ENCODE measurements at regions not wholly inside any gene's neighbourhood (a gene's known extent, or its start where the extent isn't known, plus 50 kb on each side); places are given as distances from the start of the nearest gene placed in this dataset.

- no peak for DNase-seq (ENCODE audit: low spot score)
These were observed 95.7 kb downstream of the VAPA start for GRCh38 chr18:10009321-10010144.

- DNase-seq (ENCODE audit: low spot score), result no peak
These were observed 96.8 kb downstream of the VAPA start for GRCh38 chr18:10010611-10011015.

DNA sequence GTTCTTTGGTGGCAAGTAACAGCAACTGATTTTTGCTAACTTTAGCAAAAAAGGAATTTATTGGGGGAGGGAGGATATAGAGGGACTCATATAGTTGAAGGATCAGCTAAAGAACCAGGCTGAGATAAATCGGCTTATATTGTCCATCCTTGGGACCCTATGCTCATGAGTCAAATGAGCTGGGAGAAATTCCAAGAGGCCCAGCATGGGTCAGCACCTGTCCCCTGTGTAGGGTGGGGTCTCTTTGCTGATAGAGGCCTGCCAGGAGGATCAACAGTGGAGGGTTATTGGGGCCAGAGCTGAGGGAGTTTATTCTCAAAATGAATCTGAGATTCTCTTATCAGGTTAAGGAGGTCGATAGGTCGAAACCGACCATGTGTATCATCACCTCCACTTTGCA is 97.2 kb downstream of the VAPA start:
- no peak for DNase-seq (ENCODE audit: low spot score)

DNA sequence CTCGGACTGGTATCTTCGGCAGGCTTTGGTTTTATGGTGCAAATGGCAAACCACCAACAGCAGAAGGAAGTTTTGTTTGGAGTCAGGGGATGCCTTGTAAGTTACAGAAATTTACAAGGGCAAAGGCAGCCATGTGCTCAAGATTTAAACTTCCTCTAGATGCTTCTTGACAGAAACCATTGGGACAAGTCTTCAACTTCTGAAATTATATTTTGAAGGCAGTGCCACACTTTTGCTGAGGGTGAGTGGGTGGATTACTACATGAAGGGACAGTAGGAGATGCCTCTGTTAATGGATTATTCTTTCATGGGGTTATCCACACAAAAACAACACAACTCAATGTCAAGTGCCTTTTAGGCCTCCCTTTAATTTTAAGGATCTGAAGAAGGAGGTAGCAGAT is 97.9 kb downstream of the VAPA start:
- no peak for DNase-seq (ENCODE audit: low spot score)

DNA sequence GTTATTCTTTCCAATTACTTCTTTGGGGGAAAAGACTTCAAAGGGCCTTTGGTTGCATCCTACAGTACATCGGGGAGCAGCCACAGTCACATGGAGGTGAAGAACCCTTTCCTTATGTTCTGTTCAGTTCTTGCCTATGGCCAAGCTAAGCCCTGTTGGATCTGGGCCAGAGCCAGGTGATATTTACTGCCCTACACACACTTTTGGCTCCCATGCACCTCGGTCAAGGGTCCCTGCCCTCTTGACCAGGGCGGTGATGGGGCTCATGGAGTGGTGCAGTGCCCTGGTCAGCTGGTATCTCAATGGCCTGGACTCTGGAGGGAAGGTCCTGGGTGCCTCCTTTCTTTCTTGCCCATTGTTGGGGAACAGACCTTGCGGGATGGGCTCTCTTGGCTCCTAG is 98.7 kb downstream of the VAPA start:
- no peak for DNase-seq (ENCODE audit: low spot score)

GRCh38 chr18:10013621-10014543 is 100.1 kb downstream of the VAPA start:
- DNase-seq (ENCODE audit: low spot score), result no peak

DNA sequence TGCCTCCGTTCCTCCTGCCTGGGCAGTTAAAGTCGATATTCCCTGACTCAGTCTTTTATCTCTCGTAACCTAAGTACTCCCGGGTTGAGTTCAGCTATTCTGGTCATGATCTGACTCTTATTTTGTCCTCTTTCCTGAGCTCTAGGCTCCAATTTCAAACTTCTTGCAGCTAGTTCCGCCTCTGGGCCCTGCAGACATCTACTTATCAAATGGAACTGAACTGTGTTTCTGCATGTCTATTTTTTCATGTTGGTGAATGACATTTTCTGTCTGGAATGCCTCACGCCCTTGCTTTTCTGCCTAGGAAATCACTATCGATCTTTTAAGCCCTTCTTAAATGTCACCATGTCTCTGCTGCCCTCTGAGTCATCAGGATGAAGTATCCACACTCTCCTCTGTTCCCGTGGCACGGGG is 101.5 kb downstream of the VAPA start:
- DNase-seq (ENCODE audit: low spot score), result no peak

DNA sequence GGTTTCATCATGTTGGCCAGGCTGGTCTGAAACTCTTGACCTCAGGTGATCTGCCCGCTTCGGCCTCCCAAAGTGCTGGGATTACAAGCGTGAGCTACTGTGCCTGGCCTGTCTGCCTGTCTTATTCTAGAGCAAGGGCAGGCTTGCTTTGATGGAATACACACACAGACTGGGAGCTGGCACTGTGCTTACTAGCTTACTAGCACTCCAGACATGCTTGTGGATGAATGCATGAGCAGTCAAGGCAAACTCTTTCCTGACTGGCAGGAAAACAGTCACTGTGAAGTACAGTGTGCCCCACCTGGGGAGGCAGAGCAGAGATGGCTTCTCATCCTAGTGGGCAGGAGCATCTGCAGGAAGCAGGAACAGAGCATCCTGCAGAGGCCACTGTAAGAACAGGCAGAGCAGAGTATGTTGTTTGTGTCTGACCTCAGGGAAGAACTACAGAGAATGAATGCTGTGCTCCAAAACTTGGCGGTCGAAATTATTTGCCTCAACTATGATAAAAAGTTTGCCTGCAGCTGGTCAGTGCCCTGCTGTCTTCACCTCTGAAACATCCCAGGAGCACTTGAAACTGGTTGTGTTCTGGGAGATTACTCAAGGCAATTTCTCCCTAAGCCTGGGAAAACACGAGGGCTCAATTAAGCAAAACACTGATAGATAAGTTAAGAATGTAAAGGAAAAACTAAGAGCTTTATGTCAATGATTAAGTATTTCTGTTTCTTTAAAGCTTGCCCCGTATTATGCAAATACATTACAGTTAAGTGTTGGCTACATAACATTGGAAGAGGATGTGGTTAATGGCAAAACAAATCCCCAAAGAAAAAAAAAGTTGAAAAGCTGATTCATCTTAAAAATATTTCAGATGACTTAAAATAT is 102.4 kb downstream of the VAPA start:
- DNase-seq (ENCODE audit: low spot score), result peak; percentile 18

GRCh38 chr18:10017043-10017442 is 103.2 kb downstream of the VAPA start:
- DNase-seq (ENCODE audit: low spot score), result no peak

DNA sequence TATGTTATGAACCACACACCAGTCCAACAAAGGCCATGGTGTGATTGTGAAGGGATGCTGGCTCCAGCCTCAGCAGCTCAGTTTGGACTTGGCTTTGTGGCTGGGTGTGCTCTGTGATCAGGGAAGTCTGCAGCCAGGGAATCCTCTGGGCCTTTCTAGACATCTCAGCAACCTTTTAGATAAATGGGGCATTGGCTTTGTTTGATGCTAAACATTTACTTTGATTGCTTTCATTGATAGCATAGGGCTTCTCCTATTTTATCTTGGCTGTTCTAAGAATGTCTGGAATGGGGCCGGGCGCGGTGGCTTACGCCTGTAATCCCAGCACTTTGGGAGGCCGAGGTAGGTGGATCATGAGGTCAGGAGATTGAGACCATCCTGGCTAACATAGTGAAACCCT is 104.5 kb downstream of the VAPA start:
- no peak for DNase-seq (ENCODE audit: low spot score)

GRCh38 chr18:10020171-10020570 is 106.4 kb downstream of the VAPA start:
- no peak for DNase-seq (ENCODE audit: low spot score)

GRCh38 chr18:10022365-10022764 is 108.5 kb downstream of the VAPA start:
- no peak for DNase-seq (ENCODE audit: low spot score)

GRCh38 chr18:10023853-10024570 is 110.2 kb downstream of the VAPA start:
- no peak for DNase-seq (ENCODE audit: low spot score)

GRCh38 chr18:10025711-10026670 is 112.2 kb downstream of the VAPA start:
- no peak for DNase-seq (ENCODE audit: low spot score)

DNA sequence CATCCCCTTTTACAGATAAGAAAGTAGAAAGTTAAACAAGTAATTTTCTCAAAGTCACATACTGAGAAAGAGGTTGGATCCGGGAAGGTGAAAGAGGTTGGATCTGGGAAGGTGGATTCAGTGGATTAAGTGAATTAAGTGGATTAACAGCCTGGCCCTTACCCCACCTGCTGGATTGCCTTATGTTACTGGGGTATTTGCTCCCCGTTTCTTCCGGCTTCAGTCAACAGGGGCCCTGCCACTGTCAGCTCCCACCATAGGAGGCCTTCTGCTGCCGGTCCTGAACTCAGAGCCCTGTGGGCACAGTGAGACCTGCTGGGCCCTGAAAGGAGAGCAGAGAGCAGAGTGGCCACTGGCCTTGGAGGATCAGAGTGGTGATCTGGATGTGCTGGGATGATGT is 113.2 kb downstream of the VAPA start:
- no peak for DNase-seq (ENCODE audit: low spot score)

- DNase-seq (ENCODE audit: low spot score), result no peak
These were observed 113.6 kb downstream of the VAPA start for GRCh38 chr18:10027461-10027860.

DNA sequence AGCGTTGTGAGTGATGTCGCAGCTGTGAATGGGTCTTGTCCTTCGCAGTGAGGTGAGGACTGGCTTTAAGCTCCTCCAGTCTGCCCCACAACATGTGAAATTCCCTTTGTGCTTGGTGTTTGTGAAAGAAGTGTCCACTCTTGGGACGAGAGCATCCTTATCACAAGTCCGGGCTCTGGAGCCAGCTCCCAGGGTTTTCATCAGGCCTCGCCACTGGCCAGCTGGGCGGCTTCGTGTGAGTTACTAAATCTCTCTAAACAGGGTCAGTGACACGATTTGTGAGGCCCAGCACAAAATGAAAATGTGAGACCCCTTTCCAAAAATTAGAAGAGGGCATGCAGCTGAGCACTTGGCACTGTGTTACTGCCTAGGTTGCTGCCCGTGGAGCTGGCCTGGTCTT is 115.9 kb downstream of the VAPA start:
- no peak for DNase-seq (ENCODE audit: low spot score)

DNA sequence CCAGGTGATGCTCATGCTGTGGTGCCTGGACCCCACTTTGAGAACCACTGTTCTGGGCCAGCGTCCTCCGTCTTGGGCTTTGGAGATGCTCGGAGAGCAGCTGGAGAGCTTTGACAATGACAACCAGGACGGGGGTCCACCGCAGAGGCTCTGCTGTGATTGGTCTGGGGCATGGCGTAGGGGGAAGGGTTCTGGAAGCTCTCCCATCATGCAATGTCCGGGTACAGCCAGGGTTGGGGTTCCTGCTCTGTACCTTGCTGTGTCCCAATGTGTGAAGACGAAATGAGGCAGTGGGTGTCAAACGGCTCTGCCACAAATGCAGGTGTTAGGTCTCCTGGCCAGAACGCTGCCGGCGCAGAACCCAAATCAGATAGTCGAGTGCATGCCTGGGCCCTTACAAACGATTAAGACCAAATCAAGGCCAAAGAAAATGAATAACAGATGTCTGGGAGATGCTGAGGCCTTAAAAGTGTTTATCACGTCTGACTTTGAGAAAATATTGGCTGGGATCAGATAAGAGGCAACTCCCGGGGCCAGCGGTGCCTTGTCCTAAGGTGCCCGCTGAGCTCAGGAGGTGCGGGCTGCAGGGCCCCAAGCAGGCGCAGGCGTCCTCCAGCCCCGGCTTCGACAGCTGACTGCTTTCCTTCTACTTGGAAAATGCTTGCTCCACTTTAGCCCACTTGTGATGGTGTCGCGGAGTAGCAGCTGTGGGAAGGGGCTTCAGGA is 117.2 kb downstream of the VAPA start:
- no peak for DNase-seq (ENCODE audit: low spot score)

- no peak for DNase-seq (ENCODE audit: low spot score)
These were observed 118.7 kb downstream of the VAPA start for GRCh38 chr18:10032331-10033015.

Measured in kidney capillary endothelial cell (primary cell).